ENCODE measurements at regions not wholly inside any gene's neighbourhood (a gene's known extent, or its start where the extent isn't known, plus 50 kb on each side); places are given as distances from the start of the nearest gene placed in this dataset.
"Not testable (repeated sequence)": the region's sequence is repeated elsewhere in the genome, so short reads cannot be mapped to it uniquely, and the experiment has no call there.

DNA sequence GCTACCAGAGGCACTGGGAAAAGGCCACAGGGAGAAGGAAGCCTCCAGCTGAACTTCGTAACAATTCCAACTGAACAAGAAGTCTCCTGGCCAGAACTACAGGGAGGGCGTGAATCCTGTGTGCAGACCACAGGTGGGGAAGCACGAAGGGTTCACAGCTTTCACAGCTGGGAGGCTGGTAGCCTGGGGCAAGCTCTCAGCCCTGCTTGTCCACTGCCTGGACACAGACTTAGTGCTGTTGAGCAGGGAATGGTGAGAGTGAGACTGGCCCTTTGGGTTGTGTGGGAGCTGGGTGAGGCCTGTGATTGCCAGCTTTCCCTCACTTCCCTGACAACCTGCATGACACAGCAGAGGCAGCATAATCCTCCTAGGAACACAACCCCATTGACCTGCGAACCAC lies 52.1 kb upstream of the TMEM45B start:
- H3K4me1 Mint-ChIP-seq; H3K27me3 Mint-ChIP-seq; H3K9me3 Mint-ChIP-seq; ATAC-seq (replicated peaks); H3K4me3 Mint-ChIP-seq; H3K36me3 Mint-ChIP-seq (ENCODE audit: low read depth); H3K27ac Mint-ChIP-seq: not testable (repeated sequence)

DNA sequence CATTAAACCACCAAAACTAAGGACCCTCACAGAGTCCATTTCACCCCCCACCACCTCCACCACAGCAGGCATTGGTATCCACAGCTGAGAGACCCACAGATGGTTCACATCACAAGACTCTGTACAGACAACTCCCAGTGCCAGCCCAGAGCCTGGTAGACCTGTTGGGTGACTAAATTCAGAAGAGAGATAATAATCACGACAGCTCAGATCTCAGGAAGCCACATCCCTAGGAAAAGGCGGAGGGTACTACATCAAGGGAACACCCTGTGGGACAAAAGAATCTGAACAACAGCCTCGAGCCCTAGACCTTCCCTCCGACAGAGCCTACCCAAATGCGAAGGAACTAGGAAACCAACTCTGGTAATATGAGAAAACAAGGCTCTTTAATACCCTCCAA lies 51.4 kb upstream of the TMEM45B start:
- ATAC-seq (replicated peaks); H3K9me3 Mint-ChIP-seq; H3K36me3 Mint-ChIP-seq (ENCODE audit: low read depth): not testable (repeated sequence)

More for the DNA sequence above, 51.4 kb upstream of the TMEM45B start:
- not testable (repeated sequence) for H3K27ac Mint-ChIP-seq, H3K4me3 Mint-ChIP-seq, H3K27me3 Mint-ChIP-seq, H3K4me1 Mint-ChIP-seq
